ENCODE measurements at regions not wholly inside any gene's neighbourhood (a gene's known extent, or its start where the extent isn't known, plus 50 kb on each side); places are given as distances from the start of the nearest gene placed in this dataset.

- TF ChIP-seq CTCF (IDR thresholded peaks at IDR 0.05; ENCODE audit: low read depth, low read length, missing control alignments): no peak
- H3K4me3 ChIP-seq (ENCODE audit: low read depth, low read length): no peak overlapping the region
- DNase-seq (ENCODE audit: low read depth): no peak
Measured at GRCh38 chrX:20829665-20830491, 544.3 kb upstream of the CNKSR2 start.

GRCh38 chrX:20825984-20826383, 548.2 kb upstream of the CNKSR2 start:
- TF ChIP-seq CTCF (IDR thresholded peaks at IDR 0.05; ENCODE audit: low read depth, low read length, missing control alignments): no peak
- H3K4me3 ChIP-seq (ENCODE audit: low read depth, low read length): no peak overlapping the region
- no peak for DNase-seq (ENCODE audit: low read depth)

GRCh38 chrX:20803971-20804370, 537.3 kb upstream of the RPS6KA3 start:
- DNase-seq (ENCODE audit: low read depth): no peak
- H3K4me3 ChIP-seq (ENCODE audit: low read depth, low read length): no peak overlapping the region
- TF ChIP-seq CTCF (IDR thresholded peaks at IDR 0.05; ENCODE audit: low read depth, low read length, missing control alignments): no peak

- no peak overlapping the region for H3K4me3 ChIP-seq (ENCODE audit: low read depth, low read length)
- no peak for TF ChIP-seq CTCF (IDR thresholded peaks at IDR 0.05; ENCODE audit: low read depth, low read length, missing control alignments)
- no peak for DNase-seq (ENCODE audit: low read depth)
Measured at GRCh38 chrX:20802036-20802435, 535.3 kb upstream of the RPS6KA3 start.

GRCh38 chrX:20796450-20796849, 529.7 kb upstream of the RPS6KA3 start:
- no peak for TF ChIP-seq CTCF (IDR thresholded peaks at IDR 0.05; ENCODE audit: low read depth, low read length, missing control alignments)
- no peak for DNase-seq (ENCODE audit: low read depth)
- no peak overlapping the region for H3K4me3 ChIP-seq (ENCODE audit: low read depth, low read length)

GRCh38 chrX:20789103-20789502, 522.4 kb upstream of the RPS6KA3 start:
- no peak for TF ChIP-seq CTCF (IDR thresholded peaks at IDR 0.05; ENCODE audit: low read depth, low read length, missing control alignments)
- H3K4me3 ChIP-seq (ENCODE audit: low read depth, low read length): no peak overlapping the region
- DNase-seq (ENCODE audit: low read depth): no peak

GRCh38 chrX:20767346-20767745, 500.6 kb upstream of the RPS6KA3 start:
- no peak for DNase-seq (ENCODE audit: low read depth)
- no peak for TF ChIP-seq CTCF (IDR thresholded peaks at IDR 0.05; ENCODE audit: low read depth, low read length, missing control alignments)
- no peak overlapping the region for H3K4me3 ChIP-seq (ENCODE audit: low read depth, low read length)

All from GM12864 (cell line).